ENCODE measurements at regions not wholly inside any gene's neighbourhood (a gene's known extent, or its start where the extent isn't known, plus 50 kb on each side); places are given as distances from the start of the nearest gene placed in this dataset.

- TF ChIP-seq CTCF (conservative IDR thresholded peaks at IDR 0.05; ENCODE audit: low read length) (no peak), EZH2phosphoT487 (IDR thresholded peaks at IDR 0.05; ENCODE audit: borderline replicate concordance, low read depth, low read length) (no peak)
Observed at GRCh38 chr3:147324356-147324755, 82.0 kb downstream of the ZIC4 start.

Data from OCI-LY7 (cell line).